Liver (tissue), 3 donors: ENCODE measurements at regions not wholly inside any gene's neighbourhood (a gene's known extent, or its start where the extent isn't known, plus 50 kb on each side); places are given as distances from the start of the nearest gene placed in this dataset.

Source experiments
- CTCF ChIP-seq: fragments of 150-350 bp; IDR thresholded peaks from 2 replicates; pipeline ENCODE4 v1.5.1; 2017; ENCODE audit warnings: improper control_type of control experiment, low read depth, low read length; ENCODE audit not compliant: missing input control
- EGR1 ChIP-seq, 2 donors: IDR thresholded peaks; 2 replicates each; pipeline ENCODE4 v1.6.1; 2016 to 2018; ENCODE audit warnings: antibody characterized with exemption in 2 of 2, low read depth in 2 of 2
- FOXA1 ChIP-seq: IDR thresholded peaks from 2 replicates; pipeline ENCODE4 v1.6.1; 2016; ENCODE audit warnings: antibody characterized with exemption
- GABPA ChIP-seq, 2 donors: IDR thresholded peaks in 1 of 2; conservative IDR thresholded peaks in 1 of 2; 2 replicates each; pipeline ENCODE4 v1.6.1; 2016; ENCODE audit warnings: antibody characterized with exemption in 2 of 2, mild to moderate bottlenecking in 1 of 2, moderate library complexity in 1 of 2
- MAX ChIP-seq: IDR thresholded peaks from 2 replicates; pipeline ENCODE4 v1.6.1; 2016; ENCODE audit warnings: antibody characterized with exemption
- RAD21 ChIP-seq, 2 donors: IDR thresholded peaks; 2 replicates each; pipeline ENCODE4 v1.6.1; 2016; ENCODE audit warnings: antibody characterized with exemption in 2 of 2, mild to moderate bottlenecking in 2 of 2
- REST ChIP-seq: IDR thresholded peaks from 2 replicates; pipeline ENCODE4 v1.6.1; 2016; ENCODE audit warnings: antibody characterized with exemption, mild to moderate bottlenecking
- SP1 ChIP-seq: IDR thresholded peaks from 2 replicates; pipeline ENCODE4 v1.6.1; 2018; ENCODE audit warnings: antibody characterized with exemption, mild to moderate bottlenecking
- TAF1 ChIP-seq: conservative IDR thresholded peaks from 2 replicates; pipeline ENCODE4 v1.6.1; 2016; ENCODE audit warnings: antibody characterized with exemption, mild to moderate bottlenecking
- ZBTB33 ChIP-seq: IDR thresholded peaks from 2 replicates; pipeline ENCODE4 v1.6.1; 2016; ENCODE audit warnings: antibody characterized with exemption
- donor health status: healthy.
- donor health status: healthy.

GRCh38 chr4:18155067-18156041 lies 133.8 kb upstream of the LCORL start:
- TF ChIP-seq CTCF (no peak), RAD21 (IDR thresholded peaks at IDR 0.05) (no peak), TAF1 (no peak), SP1 (no peak), EGR1 (IDR thresholded peaks at IDR 0.05; ENCODE audit: low read depth in 2 of 2) (no peak), MAX (no peak), REST (no peak), FOXA1 (no peak), GABPA (IDR thresholded peaks at IDR 0.05 in 1 of 2, conservative IDR thresholded peaks at IDR 0.05 in 1 of 2) (no peak), ZBTB33 (no peak)
